Activated CD4-positive, alpha-beta T cell treated with anti-CD3 and anti-CD28 coated beads for 36 hours (primary cell): ENCODE measurements at regions not wholly inside any gene's neighbourhood (a gene's known extent, or its start where the extent isn't known, plus 50 kb on each side); places are given as distances from the start of the nearest gene placed in this dataset.

Source experiments
- ATAC-seq: fragments of 200-7000 bp; cut with Tn5 transposase; one replicate; pipeline ENCODE4 v1.10.0; 2021; ENCODE audit warnings: mild to moderate bottlenecking, moderate library complexity
- CTCF ChIA-PET: fragments of 350-600 bp; sonication (Branson Sonifier 250); formaldehyde crosslinking; loops from one replicate; lab custom pipeline; 2021; ENCODE audit warnings: antibody characterized with exemption; lab: Charles Lee
- POLR2A ChIA-PET: fragments of 350-600 bp; sonication (Branson Sonifier 250); formaldehyde crosslinking; loops from one replicate; lab custom pipeline; 2021; ENCODE audit warnings: antibody characterized with exemption, inconsistent platforms; lab: Charles Lee
- DNase-seq: peaks from one replicate; pipeline ENCODE4 v3.0.0-alpha.2; 2020
- H3K27ac Mint-ChIP-seq: one replicate; pipeline ENCODE4 v1.8.0; 2021; ENCODE audit warnings: mixed read lengths
- H3K27me3 Mint-ChIP-seq: one replicate; pipeline ENCODE4 v1.8.0; 2021; ENCODE audit warnings: mixed read lengths
- H3K36me3 Mint-ChIP-seq: one replicate; pipeline ENCODE4 v1.8.0; 2021; ENCODE audit warnings: low read depth, mixed read lengths
- H3K4me1 Mint-ChIP-seq: one replicate; pipeline ENCODE4 v1.8.0; 2021; ENCODE audit warnings: mixed read lengths
- H3K4me3 Mint-ChIP-seq: one replicate; pipeline ENCODE4 v1.8.0; 2021; ENCODE audit warnings: mild to moderate bottlenecking, moderate library complexity, mixed read lengths
- H3K9me3 Mint-ChIP-seq: one replicate; pipeline ENCODE4 v1.8.0; 2021; ENCODE audit warnings: low read depth, mixed read lengths
- intact Hi-C, 2 experiments: fragments of 100-400 bp; cut with DNase I in 1 of 2; cut with micrococcal nuclease in 1 of 2; formaldehyde crosslinking; loops; one replicate each; pipeline versions ENCODE4 v1.14.2 to v1.15.1; 2022 to 2024; cut with DNase I, micrococcal nuclease

GRCh38 chr11:98828986-98829708, 191.6 kb upstream of the CNTN5 start:
- no peaks in the 10 kb centered on the region for H3K36me3 Mint-ChIP-seq
- DNase-seq, result no peak
- H3K27me3 Mint-ChIP-seq, result no peaks in the 10 kb centered on the region
- H3K4me3 Mint-ChIP-seq, result no peak overlapping the region
- no peak overlapping the region for H3K27ac Mint-ChIP-seq
- intact Hi-C loops, result no loop called here
- no peak for ATAC-seq
- H3K4me1 Mint-ChIP-seq, result no peaks in the 10 kb centered on the region
- ChIA-PET CTCF (no interaction called here), POLR2A (no interaction called here)
- H3K9me3 Mint-ChIP-seq, result peaks cover 15% of the 10 kb centered on the region

GRCh38 chr11:98829971-98830370, 190.8 kb upstream of the CNTN5 start:
- no peaks in the 10 kb centered on the region for H3K4me1 Mint-ChIP-seq
- intact Hi-C loops, result no loop called here
- no peaks in the 10 kb centered on the region for H3K27me3 Mint-ChIP-seq
- POLR2A ChIA-PET, result no interaction called here
- no peak overlapping the region for H3K27ac Mint-ChIP-seq
- DNase-seq (no peak), ATAC-seq (no peak)
- H3K4me3 Mint-ChIP-seq, result no peak overlapping the region
- no peaks in the 10 kb centered on the region for H3K36me3 Mint-ChIP-seq
- CTCF ChIA-PET, result no interaction called here
- peaks cover 16% of the 10 kb centered on the region for H3K9me3 Mint-ChIP-seq

- no peak for ATAC-seq
- H3K4me3 Mint-ChIP-seq, result no peak overlapping the region
These were observed 186.0 kb upstream of the CNTN5 start for GRCh38 chr11:98834776-98835175.

GRCh38 chr11:98835335-98835734, 185.4 kb upstream of the CNTN5 start:
- DNase-seq (no peak), ATAC-seq (no peak)
- Mint-ChIP-seq H3K9me3 (peaks cover 13% of the 10 kb centered on the region), H3K4me3 (no peak overlapping the region), H3K27ac (no peak overlapping the region), H3K27me3 (no peaks in the 10 kb centered on the region), H3K36me3 (no peaks in the 10 kb centered on the region), H3K4me1 (no peaks in the 10 kb centered on the region)
- ChIA-PET CTCF (no interaction called here), POLR2A (no interaction called here)
- intact Hi-C loops, result no loop called here

More at GRCh38 chr11:98834776-98835175, 186.0 kb upstream of the CNTN5 start:
- ChIA-PET CTCF (no interaction called here), POLR2A (no interaction called here)
- no peaks in the 10 kb centered on the region for H3K36me3 Mint-ChIP-seq
- H3K27ac Mint-ChIP-seq, result no peak overlapping the region
- intact Hi-C loops, result no loop called here
- no peak for DNase-seq
- H3K27me3 Mint-ChIP-seq, result no peaks in the 10 kb centered on the region
- peaks cover 13% of the 10 kb centered on the region for H3K9me3 Mint-ChIP-seq
- H3K4me1 Mint-ChIP-seq, result no peaks in the 10 kb centered on the region

- ATAC-seq, result no peak
- ChIA-PET POLR2A (no interaction called here), CTCF (no interaction called here)
- H3K36me3 Mint-ChIP-seq, result no peaks in the 10 kb centered on the region
- no peaks in the 10 kb centered on the region for H3K4me1 Mint-ChIP-seq
- H3K27ac Mint-ChIP-seq, result no peak overlapping the region
- no peak for DNase-seq
- H3K9me3 Mint-ChIP-seq, result peaks cover 13% of the 10 kb centered on the region
- intact Hi-C loops, result no loop called here
- no peaks in the 10 kb centered on the region for H3K27me3 Mint-ChIP-seq
- no peak overlapping the region for H3K4me3 Mint-ChIP-seq
These were observed 184.6 kb upstream of the CNTN5 start for GRCh38 chr11:98836156-98836555.

- H3K27ac Mint-ChIP-seq, result no peak overlapping the region
- H3K4me1 Mint-ChIP-seq, result no peaks in the 10 kb centered on the region
- no peak for DNase-seq
- no peak overlapping the region for H3K4me3 Mint-ChIP-seq
- CTCF ChIA-PET, result no interaction called here
- no peaks in the 10 kb centered on the region for H3K27me3 Mint-ChIP-seq
- H3K36me3 Mint-ChIP-seq, result no peaks in the 10 kb centered on the region
- no peak for ATAC-seq
- POLR2A ChIA-PET, result no interaction called here
- peaks cover 13% of the 10 kb centered on the region for H3K9me3 Mint-ChIP-seq
- intact Hi-C loops, result no loop called here
These were observed 178.6 kb upstream of the CNTN5 start for GRCh38 chr11:98842187-98842586.

GRCh38 chr11:98862169-98862568, 158.6 kb upstream of the CNTN5 start:
- CTCF ChIA-PET, result no interaction called here
- Mint-ChIP-seq H3K9me3 (peaks cover 7% of the 10 kb centered on the region), H3K27me3 (no peaks in the 10 kb centered on the region), H3K36me3 (no peaks in the 10 kb centered on the region), H3K4me1 (no peaks in the 10 kb centered on the region), H3K4me3 (no peak overlapping the region), H3K27ac (no peak overlapping the region)
- ATAC-seq (no peak), DNase-seq (no peak)
- POLR2A ChIA-PET, result no interaction called here
- intact Hi-C loops, result no loop called here

GRCh38 chr11:98871690-98872089, 149.1 kb upstream of the CNTN5 start:
- H3K4me3 Mint-ChIP-seq, result no peak overlapping the region
- H3K27ac Mint-ChIP-seq, result no peak overlapping the region
- H3K36me3 Mint-ChIP-seq, result no peaks in the 10 kb centered on the region
- CTCF ChIA-PET, result no interaction called here
- intact Hi-C loops, result no loop called here
- POLR2A ChIA-PET, result no interaction called here
- peaks cover 5% of the 10 kb centered on the region for H3K9me3 Mint-ChIP-seq
- no peaks in the 10 kb centered on the region for H3K4me1 Mint-ChIP-seq
- no peak for DNase-seq
- ATAC-seq, result no peak
- H3K27me3 Mint-ChIP-seq, result no peaks in the 10 kb centered on the region

- no peak for ATAC-seq
- no peak for DNase-seq
- no peak overlapping the region for H3K4me3 Mint-ChIP-seq
- POLR2A ChIA-PET, result no interaction called here
- no peaks in the 10 kb centered on the region for H3K27me3 Mint-ChIP-seq
- no peaks in the 10 kb centered on the region for H3K36me3 Mint-ChIP-seq
- H3K4me1 Mint-ChIP-seq, result no peaks in the 10 kb centered on the region
- no peak overlapping the region for H3K27ac Mint-ChIP-seq
- peaks cover 5% of the 10 kb centered on the region for H3K9me3 Mint-ChIP-seq
- intact Hi-C loops, result no loop called here
- CTCF ChIA-PET, result no interaction called here
These were observed 146.7 kb upstream of the CNTN5 start for GRCh38 chr11:98874050-98874449.

- Mint-ChIP-seq H3K4me3 (no peak overlapping the region), H3K9me3 (peaks cover 8% of the 10 kb centered on the region), H3K36me3 (no peaks in the 10 kb centered on the region), H3K27ac (no peak overlapping the region), H3K27me3 (no peaks in the 10 kb centered on the region), H3K4me1 (no peaks in the 10 kb centered on the region)
- CTCF ChIA-PET, result no interaction called here
- DNase-seq (no peak), ATAC-seq (no peak)
- POLR2A ChIA-PET, result no interaction called here
- intact Hi-C loops, result no loop called here
These were observed 124.8 kb upstream of the CNTN5 start for GRCh38 chr11:98895936-98896335.

- POLR2A ChIA-PET, result no interaction called here
- intact Hi-C loops, result no loop called here
- DNase-seq (no peak), ATAC-seq (no peak)
- no peaks in the 10 kb centered on the region for H3K4me1 Mint-ChIP-seq
- H3K4me3 Mint-ChIP-seq, result no peak overlapping the region
- H3K9me3 Mint-ChIP-seq, result peaks cover 5% of the 10 kb centered on the region
- H3K27me3 Mint-ChIP-seq, result no peaks in the 10 kb centered on the region
- H3K36me3 Mint-ChIP-seq, result no peaks in the 10 kb centered on the region
- CTCF ChIA-PET, result no interaction called here
- no peak overlapping the region for H3K27ac Mint-ChIP-seq
These were observed 79.8 kb upstream of the CNTN5 start for GRCh38 chr11:98940913-98941312.

GRCh38 chr11:98944461-98944860, 76.3 kb upstream of the CNTN5 start:
- POLR2A ChIA-PET, result no interaction called here
- H3K4me3 Mint-ChIP-seq, result no peak overlapping the region
- no peaks in the 10 kb centered on the region for H3K4me1 Mint-ChIP-seq
- CTCF ChIA-PET, result no interaction called here
- no peak overlapping the region for H3K27ac Mint-ChIP-seq
- H3K27me3 Mint-ChIP-seq, result no peaks in the 10 kb centered on the region
- intact Hi-C loops, result no loop called here
- no peak for DNase-seq
- no peaks in the 10 kb centered on the region for H3K36me3 Mint-ChIP-seq
- ATAC-seq, result no peak
- H3K9me3 Mint-ChIP-seq, result peaks cover 3% of the 10 kb centered on the region
